ENCODE measurements at regions not wholly inside any gene's neighbourhood (a gene's known extent, or its start where the extent isn't known, plus 50 kb on each side); places are given as distances from the start of the nearest gene placed in this dataset.

DNA sequence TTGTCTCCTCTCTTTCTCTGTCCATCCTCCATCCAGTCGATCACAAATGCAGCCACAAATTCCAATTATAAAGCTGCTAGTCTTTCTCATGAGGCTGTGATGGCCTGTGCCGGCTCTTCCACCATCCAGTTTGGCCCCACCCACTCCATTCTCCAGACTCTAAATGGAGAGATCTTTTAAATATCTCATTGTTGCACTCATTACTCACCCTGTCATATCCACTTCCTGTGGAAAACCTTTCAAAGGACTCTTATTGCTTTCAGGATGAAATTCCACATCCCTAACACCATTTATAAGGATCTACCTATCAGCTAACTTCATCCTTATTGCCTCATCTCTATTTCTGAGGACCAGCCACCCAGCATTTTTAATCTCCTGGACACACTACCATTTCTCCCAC, 70.6 kb downstream of the NRN1 start:
- POLR2A ChIA-PET, result no interaction called here
- Histone ChIP-seq H3K4me1 (no peaks in the 10 kb centered on the region), H3K9me3 (no peaks in the 10 kb centered on the region), H3K36me3 (ENCODE audit: control insufficient read depth, insufficient read depth, low read length) (no peaks in the 10 kb centered on the region), H3K27me3 (replicated peaks; ENCODE audit: control insufficient read depth, insufficient read depth, low read length) (no peaks in the 10 kb centered on the region), H3K4me3 (ENCODE audit: low read depth, low read length) (no peak overlapping the region)
- CTCF ChIA-PET, result no interaction called here
- H3K36me3 Mint-ChIP-seq (ENCODE audit: insufficient read depth, unreplicated experiment), result no peaks in the 10 kb centered on the region
- no TSS peak for BruUV-seq (replicated peaks)
- TF ChIP-seq, protein P1, sequence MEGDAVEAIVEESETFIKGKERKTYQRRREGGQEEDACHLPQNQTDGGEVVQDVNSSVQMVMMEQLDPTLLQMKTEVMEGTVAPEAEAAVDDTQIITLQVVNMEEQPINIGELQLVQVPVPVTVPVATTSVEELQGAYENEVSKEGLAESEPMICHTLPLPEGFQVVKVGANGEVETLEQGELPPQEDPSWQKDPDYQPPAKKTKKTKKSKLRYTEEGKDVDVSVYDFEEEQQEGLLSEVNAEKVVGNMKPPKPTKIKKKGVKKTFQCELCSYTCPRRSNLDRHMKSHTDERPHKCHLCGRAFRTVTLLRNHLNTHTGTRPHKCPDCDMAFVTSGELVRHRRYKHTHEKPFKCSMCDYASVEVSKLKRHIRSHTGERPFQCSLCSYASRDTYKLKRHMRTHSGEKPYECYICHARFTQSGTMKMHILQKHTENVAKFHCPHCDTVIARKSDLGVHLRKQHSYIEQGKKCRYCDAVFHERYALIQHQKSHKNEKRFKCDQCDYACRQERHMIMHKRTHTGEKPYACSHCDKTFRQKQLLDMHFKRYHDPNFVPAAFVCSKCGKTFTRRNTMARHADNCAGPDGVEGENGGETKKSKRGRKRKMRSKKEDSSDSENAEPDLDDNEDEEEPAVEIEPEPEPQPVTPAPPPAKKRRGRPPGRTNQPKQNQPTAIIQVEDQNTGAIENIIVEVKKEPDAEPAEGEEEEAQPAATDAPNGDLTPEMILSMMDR (IDR thresholded peaks at IDR 0.05; ENCODE audit: insufficient read depth in 1 of 2, low read depth in 1 of 2, low read length in 1 of 2, severe bottlenecking in 1 of 2, unreplicated experiment in 1 of 2), result no peak
- no peak overlapping the region for H3K4me3 Mint-ChIP-seq (ENCODE audit: unreplicated experiment)
- H3K9me3 Mint-ChIP-seq (ENCODE audit: unreplicated experiment), result no peaks in the 10 kb centered on the region
- intact Hi-C loops (cut with micrococcal nuclease; ENCODE audit: unreplicated experiment), result no loop called here
- H3K4me1 Mint-ChIP-seq (ENCODE audit: low read depth, unreplicated experiment), result no peaks in the 10 kb centered on the region
- H3K27ac Mint-ChIP-seq (ENCODE audit: unreplicated experiment), result no peak overlapping the region
- no peak for DNase-seq
- H3K27me3 Mint-ChIP-seq (ENCODE audit: insufficient read depth, unreplicated experiment), result peaks cover 22% of the 10 kb centered on the region

DNA sequence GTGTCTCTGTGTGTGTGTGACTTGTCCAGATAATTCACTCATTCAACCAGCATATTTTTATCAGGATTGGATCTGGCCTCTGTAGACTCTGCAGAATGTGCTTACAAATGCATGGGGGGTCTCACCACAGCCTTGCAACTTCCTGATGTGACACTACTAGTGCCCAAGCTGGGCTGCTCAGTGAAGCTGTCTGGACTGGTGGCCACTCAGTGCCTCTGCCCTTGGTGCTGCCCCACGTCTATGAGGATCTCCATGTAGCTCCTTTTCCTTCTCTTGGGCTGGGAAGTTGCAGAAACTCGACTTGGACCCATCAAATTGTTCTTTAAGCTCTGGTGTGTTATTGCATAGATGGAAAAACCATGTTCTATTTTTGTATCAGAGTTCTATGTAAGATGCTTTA, 75.8 kb downstream of the NRN1 start:
- no peaks in the 10 kb centered on the region for H3K4me1 ChIP-seq
- no peaks in the 10 kb centered on the region for H3K27me3 ChIP-seq (replicated peaks; ENCODE audit: control insufficient read depth, insufficient read depth, low read length)
- Mint-ChIP-seq H3K4me1 (ENCODE audit: low read depth, unreplicated experiment) (no peaks in the 10 kb centered on the region), H3K27me3 (ENCODE audit: insufficient read depth, unreplicated experiment) (peaks cover 18% of the 10 kb centered on the region), H3K27ac (ENCODE audit: unreplicated experiment) (no peak overlapping the region), H3K9me3 (ENCODE audit: unreplicated experiment) (no peaks in the 10 kb centered on the region), H3K36me3 (ENCODE audit: insufficient read depth, unreplicated experiment) (no peaks in the 10 kb centered on the region), H3K4me3 (ENCODE audit: unreplicated experiment) (no peak overlapping the region)
- H3K9me3 ChIP-seq, result no peaks in the 10 kb centered on the region
- no peak for DNase-seq
- H3K36me3 ChIP-seq (ENCODE audit: control insufficient read depth, insufficient read depth, low read length), result no peaks in the 10 kb centered on the region
- BruUV-seq (replicated peaks), result no TSS peak
- ChIA-PET POLR2A (no interaction called here), CTCF (no interaction called here)
- H3K4me3 ChIP-seq (ENCODE audit: low read depth, low read length), result no peak overlapping the region
- TF ChIP-seq, protein P1 (IDR thresholded peaks at IDR 0.05; ENCODE audit: insufficient read depth in 1 of 2, low read depth in 1 of 2, low read length in 1 of 2, severe bottlenecking in 1 of 2, unreplicated experiment in 1 of 2), result no peak
- intact Hi-C loops (cut with micrococcal nuclease; ENCODE audit: unreplicated experiment), result no loop called here

GRCh38 chr6:5930143-5930770, 76.5 kb downstream of the NRN1 start:
- ChIA-PET CTCF (no interaction called here), POLR2A (no interaction called here)
- intact Hi-C loops (cut with micrococcal nuclease; ENCODE audit: unreplicated experiment), result no loop called here
- Mint-ChIP-seq H3K4me1 (ENCODE audit: low read depth, unreplicated experiment) (no peaks in the 10 kb centered on the region), H3K27me3 (ENCODE audit: insufficient read depth, unreplicated experiment) (peaks cover 15% of the 10 kb centered on the region), H3K36me3 (ENCODE audit: insufficient read depth, unreplicated experiment) (no peaks in the 10 kb centered on the region), H3K27ac (ENCODE audit: unreplicated experiment) (no peak overlapping the region), H3K9me3 (ENCODE audit: unreplicated experiment) (no peaks in the 10 kb centered on the region), H3K4me3 (ENCODE audit: unreplicated experiment) (no peak overlapping the region)
- Histone ChIP-seq H3K27me3 (replicated peaks; ENCODE audit: control insufficient read depth, insufficient read depth, low read length) (no peaks in the 10 kb centered on the region), H3K4me3 (ENCODE audit: low read depth, low read length) (no peak overlapping the region), H3K9me3 (no peaks in the 10 kb centered on the region), H3K4me1 (no peaks in the 10 kb centered on the region), H3K36me3 (ENCODE audit: control insufficient read depth, insufficient read depth, low read length) (no peaks in the 10 kb centered on the region)
- DNase-seq, result no peak
- TF ChIP-seq, protein P1 (IDR thresholded peaks at IDR 0.05; ENCODE audit: insufficient read depth in 1 of 2, low read depth in 1 of 2, low read length in 1 of 2, severe bottlenecking in 1 of 2, unreplicated experiment in 1 of 2), result no peak
- no TSS peak for BruUV-seq (replicated peaks)

All from Caco-2 (cell line).